Fibroblast of skin of left biceps (primary cell): ENCODE measurements at regions not wholly inside any gene's neighbourhood (a gene's known extent, or its start where the extent isn't known, plus 50 kb on each side); places are given as distances from the start of the nearest gene placed in this dataset.
"Not testable (repeated sequence)": the region's sequence is repeated elsewhere in the genome, so short reads cannot be mapped to it uniquely, and the experiment has no call there.

Experiments used
- DNase-seq, 2 experiments: peaks; one replicate each; pipeline ENCODE4 v3.0.0-alpha.2; 2013; ENCODE audit warnings: low read depth in 2 of 2

DNA sequence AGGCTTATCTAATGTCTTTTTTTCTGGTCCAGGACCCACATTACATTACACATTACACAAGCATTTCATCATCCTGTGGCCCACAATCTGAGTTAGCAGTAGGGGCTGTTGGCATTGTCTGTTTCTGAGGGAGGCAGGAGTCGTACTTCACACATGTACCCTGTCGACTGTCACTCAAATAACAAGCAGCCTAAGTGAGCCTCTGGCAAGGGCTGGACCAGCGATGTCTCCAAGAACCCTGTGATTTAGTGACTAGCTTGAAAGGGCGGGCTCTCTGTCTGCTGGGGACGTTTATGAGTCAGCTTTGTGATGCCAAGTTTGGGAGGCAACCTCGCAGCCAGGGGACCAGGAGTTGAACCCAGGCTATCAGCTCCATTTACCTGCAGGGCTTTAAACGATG, 251.4 kb downstream of the HS3ST3B1 start:
- no peak for DNase-seq

DNA sequence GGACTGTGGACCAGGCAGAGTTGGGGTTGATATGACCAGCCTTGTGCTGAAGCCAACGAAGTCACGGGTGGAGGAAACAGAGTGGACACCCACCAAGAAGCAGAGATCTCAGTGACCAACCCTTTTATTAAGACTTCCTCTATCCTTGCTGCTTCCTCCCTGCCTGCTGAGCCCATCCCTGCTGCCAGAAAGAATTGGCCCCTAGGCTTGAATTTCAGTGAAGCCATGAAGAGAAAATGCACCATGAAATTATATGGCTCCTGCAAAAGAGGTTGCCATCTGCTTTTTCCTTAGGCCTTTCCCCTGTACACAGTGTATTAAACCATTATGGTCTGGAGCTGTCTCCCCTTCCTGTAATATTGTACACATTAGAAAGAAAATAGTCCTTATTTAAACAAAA, 246.7 kb downstream of the HS3ST3B1 start:
- no peak for DNase-seq

DNA sequence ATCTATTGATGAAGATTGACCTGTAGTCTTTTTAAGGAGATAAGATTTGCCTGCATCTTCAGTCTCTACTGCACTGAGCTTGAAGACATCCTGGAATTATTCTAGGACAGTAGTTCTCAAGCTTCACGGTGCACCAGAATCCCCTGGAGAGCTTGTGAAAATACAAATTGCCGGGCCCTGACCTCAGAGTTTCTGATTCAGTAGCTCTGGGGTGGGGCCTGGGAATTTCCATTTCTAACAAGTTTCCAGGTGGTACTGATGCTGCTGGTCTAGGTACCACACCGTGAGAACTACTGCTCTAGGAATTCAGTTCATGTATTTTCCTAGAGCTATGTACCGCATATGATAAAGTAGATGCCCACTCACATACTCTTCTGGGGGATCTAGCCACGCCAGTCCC, 246.1 kb downstream of the HS3ST3B1 start:
- no peak for DNase-seq

DNA sequence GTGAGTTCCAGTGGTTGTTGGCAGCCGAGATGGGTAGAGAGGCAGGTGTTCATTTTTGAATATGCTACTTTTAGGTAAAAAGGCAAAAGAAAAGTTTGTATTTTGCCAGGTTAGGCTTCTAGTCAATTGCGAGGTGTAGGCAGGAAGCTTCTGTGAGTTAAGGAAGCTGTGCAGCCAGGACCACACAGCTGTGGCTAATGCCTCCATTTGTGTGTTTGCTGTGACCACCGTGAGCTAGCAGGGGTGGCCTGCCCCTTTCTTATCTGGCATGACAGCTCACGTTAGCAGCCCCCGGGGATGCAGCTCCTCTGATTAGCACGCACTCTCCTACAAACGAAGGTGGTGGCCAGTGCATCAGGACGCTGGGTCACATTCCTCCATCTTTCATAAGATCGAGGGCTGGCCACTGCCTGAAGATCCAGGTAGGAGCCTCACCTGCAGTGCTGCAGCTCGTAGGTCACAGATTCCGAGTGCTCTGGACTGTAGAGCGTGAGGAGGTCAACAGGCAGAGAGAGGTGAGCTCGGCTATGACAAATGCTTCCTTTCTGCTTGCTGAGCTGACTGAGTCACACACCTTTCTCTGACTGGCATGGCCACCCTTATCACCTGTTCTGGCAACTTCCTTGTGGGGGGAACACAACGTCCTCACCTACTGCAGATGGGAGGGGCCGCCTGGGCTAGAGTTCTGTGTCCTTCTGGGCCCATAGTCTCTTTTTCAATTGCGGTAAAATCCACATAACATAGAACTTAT, 244.4 kb downstream of the HS3ST3B1 start:
- DNase-seq = no peak

DNA sequence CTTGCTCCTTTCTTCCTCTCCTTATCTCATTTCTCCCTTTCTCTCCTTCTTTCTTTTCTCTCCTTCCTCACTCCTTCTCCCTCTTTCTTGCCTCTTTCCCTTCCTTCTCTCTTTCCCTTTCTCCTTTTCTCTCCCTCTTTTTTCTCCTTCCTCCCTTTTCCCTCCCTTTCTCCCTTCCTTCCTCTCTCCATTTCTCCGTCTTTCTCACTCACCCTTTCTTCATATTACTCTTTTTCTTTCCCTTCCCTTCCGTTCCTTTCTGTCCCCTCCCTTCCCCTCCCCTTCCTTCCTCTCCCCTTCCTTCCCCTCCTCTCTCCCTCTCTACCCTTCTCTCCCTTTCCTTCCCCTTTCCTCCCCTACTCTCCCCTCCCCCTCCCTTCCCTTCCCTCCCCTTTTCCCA, 240.8 kb downstream of the HS3ST3B1 start:
- DNase-seq = no peak

DNA sequence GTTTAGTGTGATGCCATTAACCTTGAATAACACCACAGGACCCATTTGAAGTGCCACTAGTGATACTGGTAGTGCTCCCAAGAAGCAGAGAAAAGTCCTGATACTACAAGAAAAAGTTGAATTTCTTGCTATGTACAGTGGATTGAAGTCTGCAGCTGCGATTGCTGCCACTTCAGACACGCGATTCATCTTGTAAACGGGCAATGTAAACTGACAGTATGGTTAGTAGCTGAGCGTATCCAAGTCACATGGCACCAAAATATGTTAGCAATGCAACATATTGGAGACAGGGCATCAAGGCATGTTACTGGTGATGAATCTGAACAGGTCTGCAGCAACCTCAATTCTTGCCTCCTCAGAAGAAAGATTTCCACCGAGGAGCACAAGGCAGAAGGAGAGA, 238.9 kb downstream of the HS3ST3B1 start:
- DNase-seq = no peak

DNA sequence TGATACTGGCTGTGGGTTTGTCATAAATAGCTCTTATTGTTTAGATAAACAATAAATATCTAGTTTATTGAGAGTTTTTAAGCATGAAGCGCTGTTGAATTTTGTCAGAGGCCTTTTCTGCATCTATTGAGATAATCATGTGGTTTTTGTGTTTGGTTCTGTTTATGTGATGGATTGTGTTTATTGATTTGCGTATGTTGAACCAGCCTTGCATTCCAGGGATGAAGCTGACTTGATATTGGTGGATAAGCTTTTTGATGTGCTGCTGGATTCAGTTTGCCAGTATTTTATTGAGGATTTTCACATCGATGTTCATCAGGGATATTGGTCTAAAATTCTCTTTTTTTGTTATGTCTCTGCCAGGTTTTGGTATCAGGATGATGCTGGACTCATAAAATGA, 231.4 kb downstream of the HS3ST3B1 start:
- not testable (repeated sequence) for DNase-seq

DNA sequence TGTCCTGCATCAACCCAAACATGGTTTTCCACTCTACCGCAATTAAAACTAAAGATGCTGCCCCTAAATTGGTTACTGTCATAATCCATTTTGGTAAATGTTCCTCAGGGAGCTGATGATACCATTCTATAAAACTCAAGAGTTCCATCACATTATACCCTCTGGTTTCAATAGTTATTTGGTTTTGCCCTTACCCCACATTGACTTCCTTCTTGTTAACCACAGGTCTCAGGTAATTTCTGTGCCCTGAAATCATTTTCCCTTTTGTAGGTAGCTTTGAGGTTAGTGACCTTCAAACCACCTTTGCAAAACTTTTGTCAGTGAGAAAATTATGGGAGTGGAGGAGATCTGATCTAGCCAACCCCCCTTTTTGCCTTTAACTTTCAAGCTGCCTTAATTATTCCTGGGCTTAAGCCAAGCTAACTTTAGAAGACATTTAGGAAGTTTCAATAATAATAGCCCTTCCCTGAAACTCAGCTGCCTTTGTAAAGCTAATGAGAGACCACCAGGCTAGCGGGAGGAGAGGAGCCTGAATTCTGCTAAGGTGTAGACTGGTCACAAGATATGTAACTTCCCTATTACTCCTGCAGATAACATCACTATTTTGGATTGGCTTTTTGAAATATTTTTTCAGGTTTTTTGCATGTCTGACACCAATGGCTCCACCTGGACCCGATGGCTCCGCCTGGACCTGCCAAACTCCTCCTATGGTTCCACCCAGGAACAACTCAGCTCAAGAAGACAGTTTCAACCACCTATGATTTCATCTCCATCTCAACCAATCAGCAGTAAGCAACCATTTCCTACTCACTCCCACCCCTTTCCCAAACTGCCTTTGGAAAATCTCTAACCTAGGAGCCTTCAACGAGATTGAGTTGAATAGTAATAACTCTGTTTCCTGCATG, 224.9 kb downstream of the HS3ST3B1 start:
- DNase-seq = no peak

DNA sequence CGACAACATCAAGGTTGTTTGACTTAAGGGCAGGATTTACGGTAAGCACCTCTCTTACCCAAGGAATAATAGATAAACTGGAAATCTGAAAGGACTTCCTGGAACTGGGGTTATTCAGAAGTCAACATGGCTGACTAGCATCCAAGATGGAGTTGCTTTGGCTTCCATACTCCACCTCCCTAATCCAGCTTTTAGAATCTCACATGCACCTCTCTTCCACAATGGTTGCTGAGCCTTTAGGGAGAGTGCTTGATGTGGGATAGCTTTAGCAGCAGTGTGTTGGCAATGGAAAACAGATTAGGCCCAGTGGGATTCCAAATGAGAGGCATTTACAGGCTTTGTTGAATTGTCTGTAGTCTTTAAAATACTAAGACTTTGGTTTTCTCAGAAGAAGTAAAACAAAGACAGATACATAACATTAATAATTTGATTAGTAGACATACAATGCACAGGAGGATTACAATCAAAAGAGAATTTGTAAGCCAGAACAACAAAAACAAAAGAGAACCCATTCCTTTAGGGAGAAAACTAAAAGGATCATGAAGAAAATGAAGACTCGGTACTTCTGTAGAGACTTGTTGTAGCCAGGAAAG, 222.0 kb downstream of the HS3ST3B1 start:
- no peak for DNase-seq

DNA sequence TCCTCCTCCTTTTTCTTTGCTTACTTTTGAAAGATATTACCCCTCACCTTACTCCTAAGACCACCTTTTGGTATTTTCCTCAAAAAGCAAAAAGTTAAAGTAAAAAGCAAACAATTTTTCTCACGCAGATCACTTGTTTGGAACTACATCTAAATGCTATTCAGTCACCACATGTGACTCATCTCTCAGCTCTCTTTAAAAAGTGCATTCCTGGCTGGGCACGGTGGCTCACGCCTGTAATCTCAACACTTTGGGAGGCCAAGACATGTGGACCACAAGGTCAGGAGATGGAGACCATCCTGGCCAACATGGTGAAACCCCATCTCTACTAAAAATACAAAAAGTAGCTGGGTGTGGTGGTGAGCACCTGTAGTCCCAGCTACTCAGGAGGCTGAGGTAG, 218.0 kb downstream of the HS3ST3B1 start:
- not testable (repeated sequence) for DNase-seq

DNA sequence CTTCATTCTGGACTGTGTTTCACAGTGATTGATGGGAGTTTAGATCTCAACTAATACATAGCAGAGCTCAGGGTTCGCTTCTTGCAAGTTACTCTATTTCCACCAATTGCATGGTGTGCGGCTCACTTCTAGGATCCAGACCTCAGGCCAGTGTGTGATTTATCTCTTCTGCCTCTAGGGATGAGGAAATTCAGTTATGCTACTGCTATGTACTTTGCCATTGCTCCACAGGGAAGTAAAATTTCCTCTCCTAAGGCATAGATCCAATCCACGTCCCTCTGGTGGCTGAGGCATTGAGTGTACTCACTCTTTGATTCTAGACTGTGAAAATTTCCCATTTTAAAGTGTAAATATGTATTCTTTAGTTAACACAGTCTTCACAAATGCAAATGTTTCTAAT, 214.1 kb downstream of the HS3ST3B1 start:
- no peak for DNase-seq

DNA sequence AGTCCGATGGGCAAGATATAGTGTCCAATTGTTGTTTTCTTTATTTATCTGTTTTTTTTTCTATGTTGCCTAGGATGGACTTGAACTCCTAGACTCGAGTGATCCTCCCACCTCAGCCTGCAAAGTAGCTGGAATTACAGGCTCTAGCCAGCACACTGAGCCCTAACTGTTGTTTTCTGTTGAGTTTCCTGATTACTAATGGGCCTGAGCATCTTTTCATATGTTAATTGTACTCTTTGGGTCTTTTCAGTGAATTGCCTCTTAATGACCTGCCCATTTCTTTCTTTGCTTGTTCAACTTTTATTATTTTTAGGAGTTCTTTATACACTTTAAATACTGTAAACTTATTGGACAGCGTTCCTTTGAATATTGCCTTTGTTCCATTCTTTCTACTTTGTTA, 213.0 kb downstream of the HS3ST3B1 start:
- no peak for DNase-seq

DNA sequence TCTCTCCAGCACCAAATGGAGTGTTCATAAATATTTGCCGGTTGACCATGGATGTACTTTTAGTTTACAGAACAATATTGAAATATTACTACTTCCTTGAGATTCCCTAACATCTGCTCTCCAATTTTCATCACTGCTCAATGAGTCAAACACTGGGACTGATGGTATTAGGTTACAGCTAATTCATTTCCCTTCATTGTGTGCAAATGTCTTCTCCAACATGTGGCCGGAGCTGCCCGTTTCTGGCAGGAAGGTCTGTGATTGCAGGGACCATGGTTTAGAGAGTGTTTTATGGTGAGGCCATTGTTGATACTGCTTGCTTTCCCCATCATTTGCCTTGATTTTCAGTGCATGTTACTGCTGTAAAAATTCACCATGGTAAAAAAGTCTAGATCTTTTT, 209.3 kb downstream of the HS3ST3B1 start:
- DNase-seq = peak; percentile 7 to 9

DNA sequence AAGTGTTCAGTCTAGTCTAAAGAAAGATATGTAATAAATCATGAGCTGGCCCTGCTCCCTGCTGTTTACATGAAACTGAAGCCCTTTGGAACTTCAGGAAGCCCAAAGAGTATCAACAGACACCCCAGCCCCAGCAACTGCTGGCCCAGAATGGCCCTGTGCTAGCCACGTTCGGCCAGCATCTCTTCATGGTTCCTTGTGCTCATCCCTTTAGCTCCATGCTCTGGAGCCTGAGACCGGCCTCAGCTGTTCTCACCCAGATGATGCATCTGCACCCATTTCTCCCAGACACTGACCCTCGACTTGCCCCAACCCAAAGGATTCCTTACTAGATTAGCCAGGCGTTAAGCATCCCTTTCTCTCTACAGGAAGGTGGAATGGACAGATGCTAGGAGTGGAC, 207.3 kb downstream of the HS3ST3B1 start:
- no peak for DNase-seq

DNA sequence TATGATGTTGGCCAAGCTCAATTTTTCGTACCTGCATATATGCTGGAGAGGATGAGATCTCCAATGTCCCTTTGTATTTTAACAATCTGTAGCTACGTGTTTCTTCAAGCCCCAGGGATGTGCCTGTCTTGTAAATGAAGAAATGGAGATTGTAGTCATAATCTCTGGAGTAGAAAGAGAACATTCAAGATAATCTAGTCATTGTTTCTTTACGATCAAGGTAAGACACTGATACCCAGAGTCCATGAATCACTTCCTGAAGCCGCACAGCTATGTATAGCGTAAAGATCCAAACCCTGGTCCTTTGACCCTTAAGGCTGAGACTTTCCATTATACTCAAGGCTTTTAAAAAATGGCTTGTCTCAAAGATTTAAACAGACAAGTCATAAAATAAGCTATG, 205.5 kb downstream of the HS3ST3B1 start:
- DNase-seq = no peak

DNA sequence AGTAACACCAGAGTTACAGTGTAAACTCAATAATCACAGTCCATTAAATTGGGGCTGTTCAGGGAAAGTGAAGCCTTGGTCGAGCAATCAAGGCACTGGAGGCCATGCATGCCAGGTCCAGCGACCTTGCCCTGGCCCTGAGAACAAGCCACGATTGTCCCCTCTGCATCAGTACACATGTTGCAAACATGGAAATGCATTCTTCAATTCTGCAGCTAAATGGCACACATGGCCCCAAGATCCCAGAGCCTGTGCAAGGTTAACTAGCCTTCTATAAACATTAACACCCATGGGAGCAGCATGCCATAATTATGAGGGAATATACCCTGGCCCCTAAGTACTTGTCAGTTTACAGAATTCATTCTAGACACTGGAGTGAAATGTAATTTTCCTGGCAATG, 204.7 kb downstream of the HS3ST3B1 start:
- no peak for DNase-seq

DNA sequence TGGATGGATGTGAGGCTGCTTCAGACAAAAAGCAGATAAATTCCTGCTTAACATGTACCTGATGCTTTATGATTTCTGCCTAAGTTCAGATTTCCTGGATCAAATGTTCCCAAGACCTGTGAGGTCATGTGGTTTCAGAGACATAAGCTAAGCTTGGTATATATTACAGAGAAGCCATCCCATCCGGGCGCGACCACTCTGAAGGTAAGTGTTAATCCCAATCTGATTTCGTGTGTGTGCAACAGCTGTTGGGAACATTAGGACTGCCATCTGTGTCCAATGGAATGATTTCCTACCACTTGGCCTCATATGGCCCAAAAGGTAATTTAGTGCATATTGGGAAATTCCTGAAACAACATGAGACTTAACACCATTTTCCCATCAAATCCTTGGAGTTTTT, 199.1 kb downstream of the HS3ST3B1 start:
- DNase-seq = no peak

DNA sequence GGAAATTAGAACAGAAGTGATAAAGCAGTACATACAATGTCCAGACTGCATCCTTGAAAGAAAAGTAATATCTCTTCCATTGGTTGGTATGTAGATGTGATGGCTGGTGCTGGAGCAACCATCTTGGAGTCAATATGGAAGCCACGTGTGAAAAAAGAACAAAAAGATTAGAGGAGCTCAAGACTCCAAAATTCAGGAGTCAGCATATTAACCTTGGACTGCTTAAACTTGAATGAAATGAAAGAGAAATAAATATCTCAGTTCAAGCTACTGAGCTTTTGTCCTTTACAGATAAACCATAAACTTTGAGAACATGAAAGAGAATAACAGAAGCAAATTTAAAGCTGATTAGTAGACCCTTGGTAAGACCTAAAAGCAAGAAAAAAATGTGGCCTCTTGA, 197.9 kb downstream of the HS3ST3B1 start:
- DNase-seq = no peak

DNA sequence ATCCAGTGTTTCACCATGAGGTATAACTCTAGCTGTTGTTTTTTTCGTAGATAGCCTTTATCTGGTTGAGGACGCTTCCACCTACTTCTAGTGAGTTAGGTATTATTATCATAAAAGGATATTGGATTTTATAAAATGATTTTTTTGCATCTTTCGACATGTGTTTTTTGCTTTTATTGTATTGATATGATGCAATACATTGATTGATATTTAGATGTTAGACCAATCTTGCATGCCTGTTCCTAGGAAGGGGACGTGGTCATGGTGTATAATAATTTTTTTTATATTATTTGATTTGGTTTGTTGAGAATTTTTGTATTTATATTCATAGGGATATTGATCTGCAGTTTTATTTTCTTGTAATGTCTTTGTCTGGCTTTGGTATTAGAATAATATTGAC, 193.3 kb downstream of the HS3ST3B1 start:
- DNase-seq = no peak

DNA sequence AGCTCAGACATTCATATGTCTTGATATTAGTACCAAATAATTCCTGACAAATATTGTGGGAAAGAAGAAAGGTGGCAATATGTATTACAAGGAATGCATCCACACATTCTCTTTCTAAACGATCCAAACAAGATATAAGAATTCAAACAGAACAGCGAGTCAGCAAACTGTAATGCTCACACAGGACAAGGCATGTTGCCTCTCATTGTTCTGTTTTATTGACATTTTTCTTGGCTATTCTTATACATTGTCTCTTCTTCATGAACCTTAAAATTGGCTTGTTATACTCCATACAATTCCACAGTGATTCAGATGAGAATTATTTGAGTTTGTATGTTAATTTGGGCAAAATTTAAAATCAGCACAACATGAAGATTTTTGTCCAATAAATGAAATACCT, 189.1 kb downstream of the HS3ST3B1 start:
- no peak for DNase-seq

DNA sequence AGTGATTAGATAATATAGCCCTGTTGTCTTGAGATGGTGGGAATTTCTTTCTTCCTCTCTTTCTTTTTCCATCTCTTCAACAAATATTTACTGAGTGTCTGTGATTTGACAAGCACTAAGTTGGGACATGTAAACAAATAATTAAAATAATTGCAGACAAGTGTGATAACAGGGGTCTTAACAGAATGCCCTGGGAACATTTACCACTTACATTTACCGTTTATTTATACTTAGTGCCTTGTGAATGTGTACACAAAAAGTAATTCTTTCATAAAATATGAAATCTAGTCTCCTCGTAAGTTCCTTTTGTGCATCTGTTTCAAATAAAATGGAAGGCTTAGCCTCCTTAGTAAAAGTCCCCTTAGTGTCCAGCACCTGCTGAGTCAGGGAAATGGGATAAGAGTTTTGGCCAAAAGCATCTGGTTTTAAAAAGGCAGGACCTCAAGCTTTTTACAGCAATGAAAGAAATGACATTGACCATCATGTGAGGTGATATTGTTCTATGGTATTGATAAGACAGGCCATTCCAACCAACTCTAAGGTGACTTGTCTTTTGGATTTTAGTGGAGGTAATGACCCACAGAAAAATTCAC, 188.2 kb downstream of the HS3ST3B1 start:
- no peak for DNase-seq

DNA sequence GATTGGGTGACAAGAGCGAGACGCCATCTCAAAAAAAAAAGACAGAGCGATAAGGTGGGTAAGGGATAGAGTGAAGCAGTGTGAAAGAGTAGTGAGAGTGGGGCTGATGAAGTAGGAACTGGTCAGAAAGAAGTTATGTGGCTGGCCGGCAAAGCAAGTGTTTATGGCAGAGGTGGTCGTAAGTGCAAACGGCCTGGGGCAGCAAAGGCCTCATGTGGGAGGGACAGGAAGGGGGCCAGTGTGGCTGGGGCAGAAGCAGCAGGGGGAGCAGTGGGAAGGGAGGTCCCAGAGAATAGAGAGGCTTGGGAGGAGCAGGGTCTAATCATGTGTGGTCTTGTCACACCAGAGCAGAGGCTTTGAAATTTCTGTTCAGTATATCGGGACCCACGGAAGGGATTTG, 186.2 kb downstream of the HS3ST3B1 start:
- no peak for DNase-seq
